Heart left ventricle (tissue), 13 donors: ENCODE measurements at regions not wholly inside any gene's neighbourhood (a gene's known extent, or its start where the extent isn't known, plus 50 kb on each side); places are given as distances from the start of the nearest gene placed in this dataset.

Experiments
- CTCF ChIP-seq, 12 donors: fragments of 200-600 bp; sonication (generic) in 4 of 12; IDR thresholded peaks; one replicate each; pipeline versions ENCODE4 v1.5.0 to v1.8.0; 2018 to 2022; ENCODE audit warnings: antibody characterized with exemption in 12 of 12, mild to moderate bottlenecking in 5 of 12
- POLR2A ChIP-seq, 2 donors: fragments of 450-650 bp; IDR thresholded peaks; one replicate each; pipeline ENCODE4 v1.6.1; 2017; ENCODE audit warnings: antibody characterized with exemption in 2 of 2, mild to moderate bottlenecking in 2 of 2, moderate library complexity in 2 of 2
- donor health status: ischemic (EF 13 %, LVEDD 7.1; RV severe dilation, severe dysfunction).
- donor health status: DM: no; HTN: yes; CAD: no.
- donor health status: DM: no; HTN: no; CAD: no.
- donor health status: ischemic (EF 25% LVEDD 6.9; RV normal size, moderate dysfunction).
- donor health status: ischemic (EF 25% LVEDD 5.7; RV mildly dilated, moderate dysfunction).
- donor health status: ischemic (EF 35%, LVEDD 5.7; RV mildly dilated, moderate dysfunction).
- donor health status: nonischemic (EF 11% LVEDD 7.7; RV severe dilation, severe dysfunction).
- donor health status: DM: yes; HTN: yes; CAD: no.
- donor health status: PGD.
- donor health status: ischemic (EF 29% LVEDD 5.4; RV normal size, mild dysfunction).
- donor health status: nonischemic (EF 23%, LVEDD 6.1; RV moderate dilation, normal function).

DNA sequence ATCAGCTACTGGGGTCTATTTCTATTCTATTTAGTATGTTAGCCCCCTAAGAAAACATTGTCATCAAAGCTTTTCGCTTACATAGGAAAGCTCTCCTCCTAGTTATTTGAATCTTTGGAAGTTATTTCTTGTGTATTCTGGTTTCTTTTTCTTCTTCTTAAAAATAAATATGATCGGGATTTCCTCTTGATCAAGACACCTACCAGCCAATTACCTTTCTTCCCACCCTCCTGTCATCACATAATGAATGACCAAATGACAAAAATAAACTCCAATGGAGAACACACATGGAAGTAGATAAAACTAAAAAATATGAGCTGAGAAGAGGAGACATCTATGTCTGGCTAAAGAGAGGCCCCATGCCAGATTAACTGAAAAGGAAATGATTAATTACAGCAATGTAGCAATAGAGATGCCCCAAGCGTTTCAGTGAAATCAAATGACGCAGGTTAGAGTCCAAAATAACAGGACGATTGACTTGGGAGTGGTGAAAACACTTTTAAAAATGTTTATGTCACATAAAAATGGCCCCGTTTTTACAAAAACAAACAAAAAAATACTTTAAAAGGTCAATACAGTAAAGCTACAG lies 59.5 kb upstream of the PCSK1 start:
- TF ChIP-seq CTCF (IDR thresholded peaks at IDR 0.05) (no peak), POLR2A (IDR thresholded peaks at IDR 0.05) (no peak)
